ENCODE measurements at regions not wholly inside any gene's neighbourhood (a gene's known extent, or its start where the extent isn't known, plus 50 kb on each side); places are given as distances from the start of the nearest gene placed in this dataset.

DNA sequence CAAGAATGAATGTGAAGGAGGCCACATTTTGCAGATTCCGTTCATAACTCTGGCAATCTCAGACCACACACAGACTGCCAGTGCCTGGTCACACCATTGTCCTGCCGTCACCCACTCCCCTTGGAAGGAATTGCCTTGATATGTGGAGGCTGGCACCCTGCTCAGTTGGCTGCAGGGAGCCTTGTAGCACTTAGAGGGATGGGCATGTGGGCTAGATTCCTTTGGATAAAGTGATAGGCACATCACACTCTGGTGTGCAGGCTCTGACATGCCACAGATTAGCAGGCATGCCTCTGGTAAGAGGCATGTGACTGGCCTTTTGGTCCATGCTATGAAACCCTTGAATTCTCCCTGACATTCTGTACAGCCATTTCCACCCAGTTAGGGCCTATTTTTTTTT, 254.6 kb upstream of the PIK3R1 start:
- TF ChIP-seq ZNF423 (tag by site-specific recombination; IDR thresholded peaks at IDR 0.05) (no peak), ZNF549 (tag by site-specific recombination; IDR thresholded peaks at IDR 0.05) (no peak), CTCF (tag by site-specific recombination; IDR thresholded peaks at IDR 0.05) (no peak), ZNF274 (IDR thresholded peaks at IDR 0.05; ENCODE audit: low read length) (no peak), ZNF274 (tag by site-specific recombination; IDR thresholded peaks at IDR 0.05; ENCODE audit: borderline replicate concordance) (no peak), ZNF146 (tag by site-specific recombination; IDR thresholded peaks at IDR 0.05) (no peak), PRDM4 (tag by site-specific recombination; IDR thresholded peaks at IDR 0.05) (no peak), ZNF600 (tag by site-specific recombination; IDR thresholded peaks at IDR 0.05) (no peak), SP2 (tag by site-specific recombination; IDR thresholded peaks at IDR 0.05) (no peak), MEIS1 (CRISPR knock-in tag; IDR thresholded peaks at IDR 0.05; ENCODE audit: borderline replicate concordance) (no peak), HOXA7 (CRISPR knock-in tag; IDR thresholded peaks at IDR 0.05; ENCODE audit: borderline replicate concordance) (no peak), ZNF335 (tag by site-specific recombination; conservative IDR thresholded peaks at IDR 0.05) (no peak)

Measured in HEK293 (cell line).